BJ (cell line): ENCODE measurements at regions not wholly inside any gene's neighbourhood (a gene's known extent, or its start where the extent isn't known, plus 50 kb on each side); places are given as distances from the start of the nearest gene placed in this dataset.

ENCODE experiments used
- CTCF ChIA-PET: fragments of 350-600 bp; formaldehyde crosslinking; extraction: SDS; loops from one replicate; lab custom pipeline; 2021; ENCODE audit warnings: antibody characterized with exemption, inconsistent platforms; lab: Yijun Ruan, JAX
- POLR2A ChIA-PET: fragments of 300-600 bp; sonication (Branson Sonifier 250); formaldehyde crosslinking; extraction: SDS; loops from one replicate; lab custom pipeline; 2021; ENCODE audit warnings: antibody characterized with exemption; lab: Charles Lee
- DNase-seq: peaks from one replicate; pipeline ENCODE4 v3.0.0-alpha.2; 2011; ENCODE audit warnings: low read depth
- H3K27me3 ChIP-seq: 2 replicates; pipeline ENCODE4 v1.6.0; 2011; ENCODE audit warnings: low read length; ENCODE audit not compliant: control insufficient read depth, insufficient read depth
- H3K36me3 ChIP-seq: 2 replicates; pipeline ENCODE4 v1.5.1; 2011; ENCODE audit warnings: low read length; ENCODE audit not compliant: control insufficient read depth, insufficient read depth
- H3K4me3 ChIP-seq: 2 replicates; pipeline ENCODE4 v1.5.1; 2011; ENCODE audit warnings: low read depth, mild to moderate bottlenecking, control low read depth, low read length
- CTCF ChIP-seq: IDR thresholded peaks from 2 replicates; pipeline ENCODE4 v1.5.1; 2011; ENCODE audit warnings: low read depth, mild to moderate bottlenecking, control low read depth, inconsistent platforms, low read length, moderate library complexity; ENCODE audit not compliant: insufficient read depth

- no peak overlapping the region for H3K4me3 ChIP-seq
- POLR2A ChIA-PET = no interaction called here
- H3K27me3 ChIP-seq = peaks cover 2% of the 10 kb centered on the region; the same call in 1 of the 2 replicates
- no peak for TF ChIP-seq CTCF
- H3K36me3 ChIP-seq = no peaks in the 10 kb centered on the region
- CTCF ChIA-PET = no interaction called here
- no peak for DNase-seq
Measured at GRCh38 chr5:6822556-6823343, 109.5 kb downstream of the TENT4A start.

- Histone ChIP-seq H3K36me3 (no peaks in the 10 kb centered on the region), H3K27me3 (peaks cover 2% of the 10 kb centered on the region; the same call in 1 of the 2 replicates), H3K4me3 (no peak overlapping the region)
- POLR2A ChIA-PET = no interaction called here
- CTCF ChIA-PET = no interaction called here
- no peak for TF ChIP-seq CTCF
- DNase-seq = no peak
Measured at GRCh38 chr5:6823996-6824395, 110.8 kb downstream of the TENT4A start.

- Histone ChIP-seq H3K27me3 (no peaks in the 10 kb centered on the region; the same call in 1 of the 2 replicates), H3K36me3 (no peaks in the 10 kb centered on the region), H3K4me3 (no peak overlapping the region)
- CTCF ChIA-PET = no interaction called here
- TF ChIP-seq CTCF = no peak
- POLR2A ChIA-PET = no interaction called here
- DNase-seq = no peak
Measured at GRCh38 chr5:6825678-6826244, 112.5 kb downstream of the TENT4A start.

GRCh38 chr5:6826756-6827155 lies 113.5 kb downstream of the TENT4A start:
- Histone ChIP-seq H3K27me3 (no peaks in the 10 kb centered on the region), H3K36me3 (no peaks in the 10 kb centered on the region), H3K4me3 (no peak overlapping the region)
- ChIA-PET POLR2A (no interaction called here), CTCF (no interaction called here)
- TF ChIP-seq CTCF = no peak
- DNase-seq = no peak

- TF ChIP-seq CTCF = no peak
- H3K27me3 ChIP-seq = no peaks in the 10 kb centered on the region
- ChIA-PET POLR2A (no interaction called here), CTCF (no interaction called here)
- H3K4me3 ChIP-seq = no peak overlapping the region
- H3K36me3 ChIP-seq = no peaks in the 10 kb centered on the region
- no peak for DNase-seq
Measured at GRCh38 chr5:6827526-6828219, 114.4 kb downstream of the TENT4A start.
